ENCODE measurements at regions not wholly inside any gene's neighbourhood (a gene's known extent, or its start where the extent isn't known, plus 50 kb on each side); places are given as distances from the start of the nearest gene placed in this dataset.

DNA sequence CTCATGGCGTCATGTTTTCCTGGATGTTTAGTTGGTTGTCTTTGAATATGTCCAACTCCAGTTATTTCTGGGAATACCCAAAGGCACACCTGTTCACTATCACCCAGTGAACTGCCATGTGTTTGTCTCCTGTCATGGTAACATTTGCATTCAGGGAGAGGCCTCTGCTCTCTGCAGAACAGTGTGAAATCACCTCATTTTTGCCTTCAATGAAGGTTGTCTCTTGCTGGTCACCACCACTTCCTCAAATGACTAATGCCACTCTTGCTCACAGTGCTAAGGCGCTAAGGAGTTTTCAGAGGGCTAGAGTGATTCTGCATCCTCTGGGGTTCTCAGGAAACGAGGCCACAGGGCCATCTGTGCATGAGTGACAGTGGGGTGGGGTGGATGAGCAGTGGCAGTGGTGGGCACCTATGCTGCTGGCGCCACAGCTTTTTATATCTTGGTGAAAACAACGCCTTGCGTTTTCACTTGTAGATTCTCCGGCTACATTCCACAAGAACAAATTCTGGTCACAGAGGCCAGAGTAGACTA lies 60.0 kb upstream of the ATP5PO start (continued):
- TF ChIP-seq, protein P1, sequence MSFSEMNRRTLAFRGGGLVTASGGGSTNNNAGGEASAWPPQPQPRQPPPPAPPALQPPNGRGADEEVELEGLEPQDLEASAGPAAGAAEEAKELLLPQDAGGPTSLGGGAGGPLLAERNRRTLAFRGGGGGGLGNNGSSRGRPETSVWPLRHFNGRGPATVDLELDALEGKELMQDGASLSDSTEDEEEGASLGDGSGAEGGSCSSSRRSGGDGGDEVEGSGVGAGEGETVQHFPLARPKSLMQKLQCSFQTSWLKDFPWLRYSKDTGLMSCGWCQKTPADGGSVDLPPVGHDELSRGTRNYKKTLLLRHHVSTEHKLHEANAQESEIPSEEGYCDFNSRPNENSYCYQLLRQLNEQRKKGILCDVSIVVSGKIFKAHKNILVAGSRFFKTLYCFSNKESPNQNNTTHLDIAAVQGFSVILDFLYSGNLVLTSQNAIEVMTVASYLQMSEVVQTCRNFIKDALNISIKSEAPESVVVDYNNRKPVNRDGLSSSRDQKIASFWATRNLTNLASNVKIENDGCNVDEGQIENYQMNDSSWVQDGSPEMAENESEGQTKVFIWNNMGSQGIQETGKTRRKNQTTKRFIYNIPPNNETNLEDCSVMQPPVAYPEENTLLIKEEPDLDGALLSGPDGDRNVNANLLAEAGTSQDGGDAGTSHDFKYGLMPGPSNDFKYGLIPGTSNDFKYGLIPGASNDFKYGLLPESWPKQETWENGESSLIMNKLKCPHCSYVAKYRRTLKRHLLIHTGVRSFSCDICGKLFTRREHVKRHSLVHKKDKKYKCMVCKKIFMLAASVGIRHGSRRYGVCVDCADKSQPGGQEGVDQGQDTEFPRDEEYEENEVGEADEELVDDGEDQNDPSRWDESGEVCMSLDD (tag by site-specific recombination; IDR thresholded peaks at IDR 0.05), result no peak
- no peak for TF ChIP-seq FEZF1 (tag by site-specific recombination; IDR thresholded peaks at IDR 0.05)
- no peak for TF ChIP-seq KLF8 (tag by site-specific recombination; IDR thresholded peaks at IDR 0.05)
- TF ChIP-seq YY1 (tag by site-specific recombination; IDR thresholded peaks at IDR 0.05), result no peak
- no peak for TF ChIP-seq ZNF555 (tag by site-specific recombination; conservative IDR thresholded peaks at IDR 0.05)
- TF ChIP-seq SP3 (tag by site-specific recombination; IDR thresholded peaks at IDR 0.05), result no peak
- TF ChIP-seq ZNF514 (tag by site-specific recombination; IDR thresholded peaks at IDR 0.05), result no peak

DNA sequence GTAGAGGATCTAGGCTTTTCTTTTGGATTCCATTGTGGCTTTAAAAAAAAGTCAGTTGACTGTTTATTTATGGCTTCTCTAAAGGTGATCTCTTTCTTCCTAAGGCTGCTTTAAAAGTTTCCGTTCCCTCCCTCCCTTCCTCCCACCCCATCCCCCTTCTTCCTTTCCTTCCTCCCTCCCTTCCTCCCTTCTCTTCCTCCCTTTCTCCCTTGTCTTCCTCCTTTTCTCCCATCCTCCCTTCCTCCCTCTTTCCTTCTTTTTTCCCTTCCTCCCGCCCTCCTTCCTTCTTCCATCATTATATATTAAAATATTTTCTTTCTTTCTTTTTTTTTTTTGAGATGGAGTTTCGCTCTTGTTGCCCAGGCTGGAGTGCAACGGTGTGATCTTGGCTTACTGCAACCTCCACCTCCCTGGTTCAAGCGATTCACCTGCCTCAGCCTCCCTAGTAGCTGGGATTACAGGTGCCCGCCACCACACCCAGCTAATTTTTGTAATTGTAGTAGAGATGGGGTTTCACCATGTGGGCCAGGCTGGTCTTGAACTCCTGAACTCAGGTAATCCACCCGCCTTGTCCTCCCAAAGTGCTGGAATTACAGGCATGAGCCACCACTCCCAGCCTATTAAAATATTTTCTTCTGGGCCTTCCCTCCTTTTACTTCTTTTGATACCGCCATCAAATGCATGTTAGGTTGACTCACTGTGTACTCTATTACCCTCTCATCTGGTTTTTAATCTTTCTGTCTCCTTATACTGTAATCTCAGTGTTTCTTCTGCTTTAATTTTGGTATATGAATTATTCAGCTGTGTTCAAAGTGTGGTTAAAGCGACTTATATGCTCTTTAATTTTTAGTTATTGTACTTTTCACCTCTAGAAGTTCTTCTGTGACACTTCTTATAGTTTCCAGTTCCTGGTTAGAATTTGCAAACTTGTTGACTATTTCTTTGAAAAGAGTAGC lies 59.2 kb upstream of the ATP5PO start:
- Histone ChIP-seq H3K4me1 (ENCODE audit: control insufficient read depth, insufficient read depth, low read length) (peaks cover 22% of the 10 kb centered on the region), H3K9me3 (ENCODE audit: control insufficient read depth, insufficient read depth, low read depth, low read length) (no peaks in the 10 kb centered on the region), H3K36me3 (ENCODE audit: control insufficient read depth in 2 of 2, insufficient read depth in 1 of 2, low read length in 2 of 2) (no peaks in the 10 kb centered on the region), H3K27ac (ENCODE audit: extremely low read depth, low read depth, low read length) (no peak overlapping the region), H3K4me3 (ENCODE audit: low read depth, low read length) (no peak overlapping the region)
- ChIA-PET POLR2A (interaction anchor here (0.7 kb wide), 1 partner anchor 187 kb away, joined by 3 read pairs; no protein-coding TSS in a partner anchor), CTCF (no interaction called here)
- TF ChIP-seq ZNF266 (tag by site-specific recombination; IDR thresholded peaks at IDR 0.05; ENCODE audit: low read depth) (no peak), WT1 (tag by site-specific recombination; IDR thresholded peaks at IDR 0.05) (peak; percentile 78; the same call in 1 of the 2 replicates), ZNF366 (tag by site-specific recombination; conservative IDR thresholded peaks at IDR 0.05) (0 out of 2 replicates have a peak, but pooled peaks have one; percentile 64), ZNF843 (tag by site-specific recombination; IDR thresholded peaks at IDR 0.05) (no peak), ZBTB7A (tag by site-specific recombination; IDR thresholded peaks at IDR 0.05; ENCODE audit: low read depth) (no peak)

DNA sequence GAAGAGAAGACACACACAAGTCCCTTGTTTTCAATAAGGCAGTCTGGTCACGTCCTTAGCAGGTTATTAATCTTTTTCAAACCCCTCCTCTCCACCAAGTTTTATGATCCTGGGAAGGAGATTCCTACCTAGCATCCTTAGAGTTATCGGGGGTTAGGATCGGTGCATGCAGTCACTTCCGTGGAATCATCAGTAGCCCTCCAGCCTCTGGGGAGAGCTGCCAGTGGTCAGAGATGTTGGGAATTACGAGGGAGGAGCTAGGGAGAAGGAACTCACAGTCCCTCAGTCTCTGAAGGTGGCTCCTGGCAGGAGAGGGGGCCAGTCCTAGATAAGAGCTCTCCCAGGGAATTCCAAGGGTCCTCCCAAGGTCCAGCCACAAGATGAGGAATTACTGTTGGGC lies 57.7 kb upstream of the ATP5PO start:
- POLR2A ChIA-PET, result interaction anchor here (0.5 to 1.0 kb wide), 4 partner anchors 29 to 948 kb away, joined by 3 to 5 read pairs (median 4); partner anchors contain the start of genes MRPS6 and SLC5A3
- CTCF ChIA-PET, result interaction anchor here (2.9 kb wide), 1 partner anchor 50 kb away, joined by 17 read pairs; no protein-coding TSS in a partner anchor
- no peaks in the 10 kb centered on the region for H3K9me3 ChIP-seq (ENCODE audit: control insufficient read depth, insufficient read depth, low read depth, low read length)
- no peak overlapping the region for H3K27ac ChIP-seq (ENCODE audit: extremely low read depth, low read depth, low read length)
- TF ChIP-seq ZNF211 (tag by site-specific recombination; IDR thresholded peaks at IDR 0.05; ENCODE audit: low read depth), result no peak
- TF ChIP-seq, protein P2, sequence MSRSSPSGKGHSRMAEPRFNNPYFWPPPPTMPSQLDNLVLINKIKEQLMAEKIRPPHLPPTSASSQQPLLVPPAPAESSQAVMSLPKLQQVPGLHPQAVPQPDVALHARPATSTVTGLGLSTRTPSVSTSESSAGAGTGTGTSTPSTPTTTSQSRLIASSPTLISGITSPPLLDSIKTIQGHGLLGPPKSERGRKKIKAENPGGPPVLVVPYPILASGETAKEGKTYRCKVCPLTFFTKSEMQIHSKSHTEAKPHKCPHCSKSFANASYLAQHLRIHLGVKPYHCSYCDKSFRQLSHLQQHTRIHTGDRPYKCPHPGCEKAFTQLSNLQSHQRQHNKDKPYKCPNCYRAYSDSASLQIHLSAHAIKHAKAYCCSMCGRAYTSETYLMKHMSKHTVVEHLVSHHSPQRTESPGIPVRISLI (tag by site-specific recombination; IDR thresholded peaks at IDR 0.05), result no peak
- TF ChIP-seq, protein P3, sequence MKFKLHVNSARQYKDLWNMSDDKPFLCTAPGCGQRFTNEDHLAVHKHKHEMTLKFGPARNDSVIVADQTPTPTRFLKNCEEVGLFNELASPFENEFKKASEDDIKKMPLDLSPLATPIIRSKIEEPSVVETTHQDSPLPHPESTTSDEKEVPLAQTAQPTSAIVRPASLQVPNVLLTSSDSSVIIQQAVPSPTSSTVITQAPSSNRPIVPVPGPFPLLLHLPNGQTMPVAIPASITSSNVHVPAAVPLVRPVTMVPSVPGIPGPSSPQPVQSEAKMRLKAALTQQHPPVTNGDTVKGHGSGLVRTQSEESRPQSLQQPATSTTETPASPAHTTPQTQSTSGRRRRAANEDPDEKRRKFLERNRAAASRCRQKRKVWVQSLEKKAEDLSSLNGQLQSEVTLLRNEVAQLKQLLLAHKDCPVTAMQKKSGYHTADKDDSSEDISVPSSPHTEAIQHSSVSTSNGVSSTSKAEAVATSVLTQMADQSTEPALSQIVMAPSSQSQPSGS (tag by site-specific recombination; IDR thresholded peaks at IDR 0.05; ENCODE audit: low read depth), result no peak
- no peak for TF ChIP-seq ZEB2 (tag by site-specific recombination; IDR thresholded peaks at IDR 0.05)
- TF ChIP-seq ZBTB48 (tag by site-specific recombination; IDR thresholded peaks at IDR 0.05), result no peak
- no peak for TF ChIP-seq ZNF596 (tag by site-specific recombination; IDR thresholded peaks at IDR 0.05)
- no peak for TF ChIP-seq ZNF114 (tag by site-specific recombination; IDR thresholded peaks at IDR 0.05)
- TF ChIP-seq ZNF433 (tag by site-specific recombination; IDR thresholded peaks at IDR 0.05; ENCODE audit: low read depth), result no peak
- TF ChIP-seq, protein P4, sequence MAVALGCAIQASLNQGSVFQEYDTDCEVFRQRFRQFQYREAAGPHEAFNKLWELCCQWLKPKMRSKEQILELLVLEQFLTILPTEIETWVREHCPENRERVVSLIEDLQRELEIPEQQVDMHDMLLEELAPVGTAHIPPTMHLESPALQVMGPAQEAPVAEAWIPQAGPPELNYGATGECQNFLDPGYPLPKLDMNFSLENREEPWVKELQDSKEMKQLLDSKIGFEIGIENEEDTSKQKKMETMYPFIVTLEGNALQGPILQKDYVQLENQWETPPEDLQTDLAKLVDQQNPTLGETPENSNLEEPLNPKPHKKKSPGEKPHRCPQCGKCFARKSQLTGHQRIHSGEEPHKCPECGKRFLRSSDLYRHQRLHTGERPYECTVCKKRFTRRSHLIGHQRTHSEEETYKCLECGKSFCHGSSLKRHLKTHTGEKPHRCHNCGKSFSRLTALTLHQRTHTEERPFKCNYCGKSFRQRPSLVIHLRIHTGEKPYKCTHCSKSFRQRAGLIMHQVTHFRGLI (tag by site-specific recombination; IDR thresholded peaks at IDR 0.05), result no peak; the same call in 1 of the 2 replicates
- no peak for TF ChIP-seq ZNF585B (tag by site-specific recombination; IDR thresholded peaks at IDR 0.05)
- TF ChIP-seq ZNF426 (tag by site-specific recombination; IDR thresholded peaks at IDR 0.05), result no peak
- no peak overlapping the region for H3K4me3 ChIP-seq (ENCODE audit: low read depth, low read length)
- peaks cover 22% of the 10 kb centered on the region for H3K4me1 ChIP-seq (ENCODE audit: control insufficient read depth, insufficient read depth, low read length)
- H3K36me3 ChIP-seq (ENCODE audit: control insufficient read depth in 2 of 2, insufficient read depth in 1 of 2, low read length in 2 of 2), result peaks cover 0 to 5% of the 10 kb centered on the region in 2 experiments; a peak in 1 of 3 replicates
